ENCODE measurements at regions not wholly inside any gene's neighbourhood (a gene's known extent, or its start where the extent isn't known, plus 50 kb on each side); places are given as distances from the start of the nearest gene placed in this dataset.

DNA sequence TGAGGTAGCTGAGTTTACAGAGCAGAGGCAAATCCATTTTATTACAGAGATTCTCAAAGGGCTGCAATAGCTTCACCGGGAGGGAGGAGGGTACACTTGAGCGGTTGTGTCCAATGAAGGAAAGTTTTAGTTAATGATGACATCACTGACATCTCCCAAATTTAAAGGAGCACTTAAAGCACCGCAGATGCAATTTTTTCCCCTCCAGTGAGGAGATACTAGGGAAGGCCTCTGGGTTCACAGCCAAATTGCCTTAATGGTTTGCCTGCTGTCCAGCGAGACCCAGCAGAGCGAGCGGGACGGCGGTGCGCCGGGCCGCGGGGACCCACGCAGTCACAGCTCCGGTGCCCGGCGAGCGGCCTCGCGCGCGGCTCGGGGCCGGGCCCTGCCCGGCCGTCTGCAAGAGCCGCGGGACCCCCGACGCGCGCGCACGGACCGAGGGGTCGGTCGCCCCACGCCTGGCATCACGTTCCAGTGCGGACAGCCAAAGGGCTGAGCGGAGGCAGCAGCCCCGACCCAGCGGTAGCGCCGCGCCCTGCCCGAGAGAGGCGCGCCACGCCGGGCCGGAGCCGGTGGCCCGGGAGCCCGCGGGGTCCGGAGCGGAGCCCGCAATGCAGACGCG, 160.5 kb upstream of the CHRNA7 start:
- H3K9ac ChIP-seq (ENCODE audit: low read length), result no peak overlapping the region
- no peaks in the 10 kb centered on the region for H3K9me3 ChIP-seq (ENCODE audit: control insufficient read depth, insufficient read depth, low read depth, low read length)
- H3K4me1 ChIP-seq (ENCODE audit: control insufficient read depth, insufficient read depth, low read length), result peaks cover 4% of the 10 kb centered on the region
- H3K27me3 ChIP-seq (ENCODE audit: control insufficient read depth, insufficient read depth, low read length), result peaks cover 20% of the 10 kb centered on the region
- H3K4me3 ChIP-seq (ENCODE audit: low read depth, low read length), result peak overlapping the region; percentile 66
- H3K36me3 ChIP-seq (ENCODE audit: control insufficient read depth, insufficient read depth, low read length), result no peaks in the 10 kb centered on the region
- H3K27ac ChIP-seq (ENCODE audit: low read depth, low read length), result no peak overlapping the region

GRCh38 chr15:31870328-31871165, 159.8 kb upstream of the CHRNA7 start, which contains the start of gene OTUD7A:
Gene OTUD7A, minus strand, starts transcription at chr15:31870673.
- Histone ChIP-seq H3K27me3 (ENCODE audit: control insufficient read depth, insufficient read depth, low read length) (peaks cover 20% of the 10 kb centered on the region), H3K36me3 (ENCODE audit: control insufficient read depth, insufficient read depth, low read length) (no peaks in the 10 kb centered on the region), H3K9ac (ENCODE audit: low read length) (peak within 1 kb of the TSS; percentile 82), H3K4me1 (ENCODE audit: control insufficient read depth, insufficient read depth, low read length) (peaks cover 4% of the 10 kb centered on the region), H3K9me3 (ENCODE audit: control insufficient read depth, insufficient read depth, low read depth, low read length) (no peaks in the 10 kb centered on the region), H3K27ac (ENCODE audit: low read depth, low read length) (no peak within 1 kb of the TSS), H3K4me3 (ENCODE audit: low read depth, low read length) (peak within 1 kb of the TSS; percentile 79)

DNA sequence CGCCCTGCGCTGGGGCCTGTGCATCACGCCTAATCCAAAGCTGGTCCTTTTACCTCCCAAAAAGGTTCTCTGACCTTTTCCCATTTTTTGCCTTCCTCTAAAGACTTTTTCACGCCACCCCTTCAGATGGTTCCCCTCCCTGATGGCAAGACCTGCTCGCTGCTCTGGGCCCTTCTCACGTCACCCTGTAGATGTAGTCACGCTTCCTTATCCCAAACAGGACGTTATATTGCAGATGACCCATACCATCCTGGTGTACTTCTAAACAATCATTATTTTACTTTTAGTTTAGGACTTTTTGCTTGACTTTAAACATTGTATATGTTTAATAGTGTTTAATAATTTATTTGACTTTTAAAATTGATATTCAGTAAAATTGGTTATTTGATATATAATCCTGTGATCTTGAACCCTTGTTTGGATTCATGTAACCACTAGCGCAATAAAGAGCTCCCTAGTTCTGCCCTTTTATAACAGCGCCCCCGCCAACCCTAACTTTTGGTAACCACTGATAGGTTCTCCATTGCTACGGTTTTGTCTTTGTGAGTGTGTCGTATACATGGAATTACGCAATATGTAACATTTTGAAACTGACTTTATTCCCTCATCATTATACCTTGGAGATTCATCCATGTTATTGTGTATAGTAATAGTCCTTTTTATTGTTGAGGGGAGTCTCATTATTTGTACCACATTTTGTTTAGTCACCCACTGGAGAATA, 159.0 kb upstream of the CHRNA7 start:
- H3K4me1 ChIP-seq (ENCODE audit: control insufficient read depth, insufficient read depth, low read length), result peaks cover 4% of the 10 kb centered on the region
- peak overlapping the region; percentile 82 for H3K9ac ChIP-seq (ENCODE audit: low read length)
- H3K4me3 ChIP-seq (ENCODE audit: low read depth, low read length), result peak overlapping the region; percentile 79
- no peaks in the 10 kb centered on the region for H3K9me3 ChIP-seq (ENCODE audit: control insufficient read depth, insufficient read depth, low read depth, low read length)
- no peak overlapping the region for H3K27ac ChIP-seq (ENCODE audit: low read depth, low read length)
- peaks cover 20% of the 10 kb centered on the region for H3K27me3 ChIP-seq (ENCODE audit: control insufficient read depth, insufficient read depth, low read length)
- H3K36me3 ChIP-seq (ENCODE audit: control insufficient read depth, insufficient read depth, low read length), result no peaks in the 10 kb centered on the region

DNA sequence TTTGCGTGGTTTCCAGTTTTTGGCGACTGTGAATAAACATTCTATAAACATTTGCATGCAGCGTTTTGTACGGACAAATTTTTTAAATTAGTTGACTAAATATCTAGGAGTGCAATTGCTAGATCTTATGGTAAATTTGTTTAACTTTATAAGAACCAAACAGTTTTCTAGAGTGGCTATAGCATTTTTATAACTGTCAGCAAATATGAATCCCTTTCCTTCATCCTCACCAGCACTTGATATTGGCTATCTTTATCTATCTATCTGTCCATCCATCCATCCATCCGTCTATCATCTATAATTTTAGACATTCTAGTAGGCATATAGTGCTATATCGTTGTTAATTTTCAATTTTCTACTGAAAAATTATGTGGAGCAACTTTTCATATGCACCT, 158.4 kb upstream of the CHRNA7 start:
- no peaks in the 10 kb centered on the region for H3K9me3 ChIP-seq (ENCODE audit: control insufficient read depth, insufficient read depth, low read depth, low read length)
- H3K4me1 ChIP-seq (ENCODE audit: control insufficient read depth, insufficient read depth, low read length), result peaks cover 4% of the 10 kb centered on the region
- H3K27me3 ChIP-seq (ENCODE audit: control insufficient read depth, insufficient read depth, low read length), result peaks cover 20% of the 10 kb centered on the region
- no peak overlapping the region for H3K9ac ChIP-seq (ENCODE audit: low read length)
- H3K36me3 ChIP-seq (ENCODE audit: control insufficient read depth, insufficient read depth, low read length), result no peaks in the 10 kb centered on the region
- H3K27ac ChIP-seq (ENCODE audit: low read depth, low read length), result no peak overlapping the region
- H3K4me3 ChIP-seq (ENCODE audit: low read depth, low read length), result no peak overlapping the region

- H3K9me3 ChIP-seq (ENCODE audit: control insufficient read depth, insufficient read depth, low read depth, low read length), result 0 out of 2 replicates have a peak, but pooled peaks cover 2% of the 10 kb centered on the region
- H3K4me1 ChIP-seq (ENCODE audit: control insufficient read depth, insufficient read depth, low read length), result peaks cover 4% of the 10 kb centered on the region; the same call in 1 of the 2 replicates
- no peak overlapping the region for H3K27ac ChIP-seq (ENCODE audit: low read depth, low read length)
- H3K36me3 ChIP-seq (ENCODE audit: control insufficient read depth, insufficient read depth, low read length), result no peaks in the 10 kb centered on the region
- no peak overlapping the region for H3K4me3 ChIP-seq (ENCODE audit: low read depth, low read length)
- no peak overlapping the region for H3K9ac ChIP-seq (ENCODE audit: low read length)
- H3K27me3 ChIP-seq (ENCODE audit: control insufficient read depth, insufficient read depth, low read length), result no peaks in the 10 kb centered on the region
These were observed 143.1 kb upstream of the CHRNA7 start for GRCh38 chr15:31887246-31887645.

- H3K9ac ChIP-seq (ENCODE audit: low read length), result no peak overlapping the region
- no peaks in the 10 kb centered on the region for H3K36me3 ChIP-seq (ENCODE audit: control insufficient read depth, insufficient read depth, low read length)
- H3K4me3 ChIP-seq (ENCODE audit: low read depth, low read length), result no peak overlapping the region
- no peaks in the 10 kb centered on the region for H3K9me3 ChIP-seq (ENCODE audit: control insufficient read depth, insufficient read depth, low read depth, low read length)
- H3K27me3 ChIP-seq (ENCODE audit: control insufficient read depth, insufficient read depth, low read length), result no peaks in the 10 kb centered on the region
- H3K4me1 ChIP-seq (ENCODE audit: control insufficient read depth, insufficient read depth, low read length), result peaks cover under 1% of the 10 kb centered on the region; the same call in 1 of the 2 replicates
- H3K27ac ChIP-seq (ENCODE audit: low read depth, low read length), result no peak overlapping the region
These were observed 137.8 kb upstream of the CHRNA7 start for GRCh38 chr15:31892513-31892912.

DNA sequence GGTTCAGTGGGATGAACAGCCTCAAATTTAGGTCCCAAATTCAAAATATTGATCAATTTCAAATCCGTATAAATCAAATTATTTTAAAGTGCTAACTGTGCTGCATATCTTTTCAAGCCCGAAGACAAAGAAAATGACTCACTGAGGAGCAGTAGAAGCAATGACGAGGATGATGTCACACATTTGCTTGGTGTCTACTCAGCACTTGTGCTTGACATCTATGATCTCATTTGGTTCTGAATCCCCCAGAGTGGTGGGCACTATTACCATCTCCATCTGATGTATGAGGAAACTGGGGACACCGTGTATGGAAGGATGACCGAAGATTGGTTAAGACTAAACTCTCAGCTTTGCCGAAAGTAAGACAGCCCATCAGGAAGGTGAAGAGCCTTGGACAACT, 136.5 kb upstream of the CHRNA7 start:
- no peaks in the 10 kb centered on the region for H3K36me3 ChIP-seq (ENCODE audit: control insufficient read depth, insufficient read depth, low read length)
- no peaks in the 10 kb centered on the region for H3K4me1 ChIP-seq (ENCODE audit: control insufficient read depth, insufficient read depth, low read length)
- H3K27me3 ChIP-seq (ENCODE audit: control insufficient read depth, insufficient read depth, low read length), result no peaks in the 10 kb centered on the region
- H3K4me3 ChIP-seq (ENCODE audit: low read depth, low read length), result no peak overlapping the region
- peaks cover 4% of the 10 kb centered on the region; the same call in 1 of the 2 replicates for H3K9me3 ChIP-seq (ENCODE audit: control insufficient read depth, insufficient read depth, low read depth, low read length)
- no peak overlapping the region for H3K9ac ChIP-seq (ENCODE audit: low read length)
- no peak overlapping the region for H3K27ac ChIP-seq (ENCODE audit: low read depth, low read length)

- Histone ChIP-seq H3K27ac (ENCODE audit: low read depth, low read length) (no peak overlapping the region), H3K4me1 (ENCODE audit: control insufficient read depth, insufficient read depth, low read length) (no peaks in the 10 kb centered on the region), H3K9ac (ENCODE audit: low read length) (no peak overlapping the region), H3K27me3 (ENCODE audit: control insufficient read depth, insufficient read depth, low read length) (no peaks in the 10 kb centered on the region), H3K9me3 (ENCODE audit: control insufficient read depth, insufficient read depth, low read depth, low read length) (peaks cover 4% of the 10 kb centered on the region; the same call in 1 of the 2 replicates), H3K36me3 (ENCODE audit: control insufficient read depth, insufficient read depth, low read length) (no peaks in the 10 kb centered on the region), H3K4me3 (ENCODE audit: low read depth, low read length) (no peak overlapping the region)
These were observed 132.6 kb upstream of the CHRNA7 start for GRCh38 chr15:31897746-31898145.

DNA sequence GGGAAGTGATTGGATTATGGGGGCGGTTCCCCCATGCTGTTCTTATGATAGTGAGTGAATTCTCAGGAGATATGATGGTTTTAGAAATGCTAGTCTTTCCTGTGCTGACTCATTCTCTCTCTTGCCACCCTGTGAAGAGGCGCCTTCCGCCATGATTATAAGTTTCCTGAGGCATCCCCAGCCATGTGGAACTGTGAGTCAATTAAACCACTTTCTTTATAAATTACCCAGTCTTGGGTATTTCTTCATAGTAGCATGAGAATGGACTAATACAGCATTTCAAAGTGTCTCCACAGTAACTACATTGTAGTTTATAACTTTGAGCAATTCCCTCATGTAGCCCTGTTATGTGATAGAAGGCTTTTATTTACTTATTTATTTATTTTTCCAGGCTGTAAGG, 128.8 kb upstream of the CHRNA7 start:
- H3K9me3 ChIP-seq (ENCODE audit: control insufficient read depth, insufficient read depth, low read depth, low read length), result peaks cover 4% of the 10 kb centered on the region; the same call in 1 of the 2 replicates

DNA sequence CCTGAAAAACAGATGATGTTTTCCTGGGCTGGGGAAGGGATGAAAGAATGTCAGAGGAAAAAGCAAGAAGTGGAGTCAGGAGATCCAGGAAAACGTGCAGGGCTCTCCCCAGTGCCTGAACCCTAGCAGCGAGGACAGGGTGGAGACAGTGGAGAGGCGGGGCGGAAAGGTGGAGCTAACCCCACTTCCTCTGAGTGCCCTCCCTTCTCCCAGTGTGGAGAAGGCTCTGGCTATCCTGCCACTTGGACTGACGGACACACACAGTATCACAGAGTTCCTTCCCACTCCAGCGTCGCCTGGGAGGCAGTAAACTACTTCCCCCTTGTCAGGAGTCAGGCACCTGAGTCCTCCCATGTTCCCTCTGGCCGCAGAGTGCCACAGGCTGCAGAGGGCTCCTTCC, 125.3 kb upstream of the CHRNA7 start:
- Histone ChIP-seq H3K9ac (ENCODE audit: low read length) (no peak overlapping the region), H3K9me3 (ENCODE audit: control insufficient read depth, insufficient read depth, low read depth, low read length) (no peaks in the 10 kb centered on the region), H3K27me3 (ENCODE audit: control insufficient read depth, insufficient read depth, low read length) (no peaks in the 10 kb centered on the region), H3K27ac (ENCODE audit: low read depth, low read length) (no peak overlapping the region), H3K36me3 (ENCODE audit: control insufficient read depth, insufficient read depth, low read length) (no peaks in the 10 kb centered on the region), H3K4me1 (ENCODE audit: control insufficient read depth, insufficient read depth, low read length) (peaks cover 12% of the 10 kb centered on the region), H3K4me3 (ENCODE audit: low read depth, low read length) (no peak overlapping the region)

More for the DNA sequence above, 128.8 kb upstream of the CHRNA7 start:
- no peak overlapping the region for H3K9ac ChIP-seq (ENCODE audit: low read length)
- H3K4me3 ChIP-seq (ENCODE audit: low read depth, low read length), result no peak overlapping the region
- peaks cover 12% of the 10 kb centered on the region for H3K4me1 ChIP-seq (ENCODE audit: control insufficient read depth, insufficient read depth, low read length)
- H3K27ac ChIP-seq (ENCODE audit: low read depth, low read length), result no peak overlapping the region
- no peaks in the 10 kb centered on the region for H3K27me3 ChIP-seq (ENCODE audit: control insufficient read depth, insufficient read depth, low read length)
- H3K36me3 ChIP-seq (ENCODE audit: control insufficient read depth, insufficient read depth, low read length), result no peaks in the 10 kb centered on the region

- no peak overlapping the region for H3K9ac ChIP-seq (ENCODE audit: low read length)
- H3K36me3 ChIP-seq (ENCODE audit: control insufficient read depth, insufficient read depth, low read length), result no peaks in the 10 kb centered on the region
- no peaks in the 10 kb centered on the region for H3K4me1 ChIP-seq (ENCODE audit: control insufficient read depth, insufficient read depth, low read length)
- no peaks in the 10 kb centered on the region for H3K9me3 ChIP-seq (ENCODE audit: control insufficient read depth, insufficient read depth, low read depth, low read length)
- H3K4me3 ChIP-seq (ENCODE audit: low read depth, low read length), result no peak overlapping the region
- no peaks in the 10 kb centered on the region for H3K27me3 ChIP-seq (ENCODE audit: control insufficient read depth, insufficient read depth, low read length)
- H3K27ac ChIP-seq (ENCODE audit: low read depth, low read length), result no peak overlapping the region
These were observed 104.8 kb upstream of the CHRNA7 start for GRCh38 chr15:31925541-31925940.
